ENCODE measurements at regions not wholly inside any gene's neighbourhood (a gene's known extent, or its start where the extent isn't known, plus 50 kb on each side); places are given as distances from the start of the nearest gene placed in this dataset.

DNA sequence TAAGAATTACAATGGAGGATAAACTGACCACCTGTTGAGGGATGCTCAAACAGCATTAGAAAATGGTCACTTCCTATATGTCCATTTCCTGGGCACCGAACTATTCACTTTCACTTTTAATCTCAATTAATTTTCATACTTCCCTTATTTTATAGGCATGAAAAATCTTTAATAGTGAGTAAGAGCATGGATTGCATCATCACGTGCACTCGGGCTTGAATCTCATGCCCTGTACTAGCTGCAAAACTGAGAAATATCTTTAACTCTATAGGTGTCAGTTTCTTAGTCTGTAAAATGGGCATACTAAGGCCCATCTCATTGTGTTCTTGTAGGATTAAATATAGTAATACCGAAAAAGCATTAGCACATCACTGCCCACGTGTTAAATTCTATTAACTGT, 183.9 kb upstream of the FIGN start:
- TF ChIP-seq, protein P1, sequence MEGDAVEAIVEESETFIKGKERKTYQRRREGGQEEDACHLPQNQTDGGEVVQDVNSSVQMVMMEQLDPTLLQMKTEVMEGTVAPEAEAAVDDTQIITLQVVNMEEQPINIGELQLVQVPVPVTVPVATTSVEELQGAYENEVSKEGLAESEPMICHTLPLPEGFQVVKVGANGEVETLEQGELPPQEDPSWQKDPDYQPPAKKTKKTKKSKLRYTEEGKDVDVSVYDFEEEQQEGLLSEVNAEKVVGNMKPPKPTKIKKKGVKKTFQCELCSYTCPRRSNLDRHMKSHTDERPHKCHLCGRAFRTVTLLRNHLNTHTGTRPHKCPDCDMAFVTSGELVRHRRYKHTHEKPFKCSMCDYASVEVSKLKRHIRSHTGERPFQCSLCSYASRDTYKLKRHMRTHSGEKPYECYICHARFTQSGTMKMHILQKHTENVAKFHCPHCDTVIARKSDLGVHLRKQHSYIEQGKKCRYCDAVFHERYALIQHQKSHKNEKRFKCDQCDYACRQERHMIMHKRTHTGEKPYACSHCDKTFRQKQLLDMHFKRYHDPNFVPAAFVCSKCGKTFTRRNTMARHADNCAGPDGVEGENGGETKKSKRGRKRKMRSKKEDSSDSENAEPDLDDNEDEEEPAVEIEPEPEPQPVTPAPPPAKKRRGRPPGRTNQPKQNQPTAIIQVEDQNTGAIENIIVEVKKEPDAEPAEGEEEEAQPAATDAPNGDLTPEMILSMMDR (IDR thresholded peaks at IDR 0.05; ENCODE audit: control extremely low read depth in 1 of 3, insufficient read depth in 1 of 3, low read depth in 1 of 3, low read length in 3 of 3) = no peak
- TF ChIP-seq, protein P2, sequence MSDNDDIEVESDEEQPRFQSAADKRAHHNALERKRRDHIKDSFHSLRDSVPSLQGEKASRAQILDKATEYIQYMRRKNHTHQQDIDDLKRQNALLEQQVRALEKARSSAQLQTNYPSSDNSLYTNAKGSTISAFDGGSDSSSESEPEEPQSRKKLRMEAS (IDR thresholded peaks at IDR 0.05) = no peak

Data from H1 (cell line).